NCI-H82 (cell line): ENCODE measurements at regions not wholly inside any gene's neighbourhood (a gene's known extent, or its start where the extent isn't known, plus 50 kb on each side); places are given as distances from the start of the nearest gene placed in this dataset.
"Not testable (repeated sequence)": the region's sequence is repeated elsewhere in the genome, so short reads cannot be mapped to it uniquely, and the experiment has no call there.

ENCODE experiments used
- DNase-seq: peaks from one replicate; lab custom pipeline; 2025; lab: John Stamatoyannopoulos, UW

GRCh38 chr2:116133381-116133942 lies 1681.0 kb upstream of the DDX18 start:
- no peak for DNase-seq

- DNase-seq, result no peak
Observed at GRCh38 chr2:116141891-116142474, 1672.5 kb upstream of the DDX18 start.

- DNase-seq, result no peak
Observed at GRCh38 chr2:116142644-116143227, 1671.8 kb upstream of the DDX18 start.

GRCh38 chr2:116145031-116145430 lies 1669.5 kb upstream of the DDX18 start:
- DNase-seq, result no peak

- no peak for DNase-seq
Observed at GRCh38 chr2:116148361-116148760, 1666.1 kb upstream of the DDX18 start.

GRCh38 chr2:116153729-116154128 lies 1660.8 kb upstream of the DDX18 start:
- DNase-seq, result no peak

GRCh38 chr2:116160657-116161056 lies 1653.8 kb upstream of the DDX18 start:
- DNase-seq, result no peak

GRCh38 chr2:116162395-116162794 lies 1652.1 kb upstream of the DDX18 start:
- DNase-seq, result no peak

GRCh38 chr2:116167107-116167506 lies 1647.4 kb upstream of the DDX18 start:
- no peak for DNase-seq

GRCh38 chr2:116180072-116180471 lies 1634.4 kb upstream of the DDX18 start:
- DNase-seq, result no peak

- not testable (repeated sequence) for DNase-seq
Observed at GRCh38 chr2:116190684-116191083, 1623.8 kb upstream of the DDX18 start.

GRCh38 chr2:116200086-116200485 lies 1614.4 kb upstream of the DDX18 start:
- no peak for DNase-seq

GRCh38 chr2:116211719-116212118 lies 1602.8 kb upstream of the DDX18 start:
- no peak for DNase-seq

GRCh38 chr2:116222793-116223192 lies 1591.7 kb upstream of the DDX18 start:
- no peak for DNase-seq

- no peak for DNase-seq
Observed at GRCh38 chr2:116223912-116224311, 1590.6 kb upstream of the DDX18 start.

GRCh38 chr2:116224610-116225009 lies 1589.9 kb upstream of the DDX18 start:
- DNase-seq, result no peak

- DNase-seq, result no peak
Observed at GRCh38 chr2:116238511-116238910, 1576.0 kb upstream of the DDX18 start.

GRCh38 chr2:116250376-116250775 lies 1564.1 kb upstream of the DDX18 start:
- DNase-seq, result no peak

GRCh38 chr2:116264872-116265271 lies 1549.6 kb upstream of the DDX18 start:
- DNase-seq, result no peak

- no peak for DNase-seq
Observed at GRCh38 chr2:116269040-116269439, 1545.5 kb upstream of the DDX18 start.

GRCh38 chr2:116304328-116304727 lies 1510.2 kb upstream of the DDX18 start:
- DNase-seq, result no peak

- DNase-seq, result no peak
Observed at GRCh38 chr2:116317111-116317510, 1497.4 kb upstream of the DDX18 start.

- DNase-seq, result peak; percentile 2
Observed at GRCh38 chr2:116318551-116318950, 1495.9 kb upstream of the DDX18 start.

- no peak for DNase-seq
Observed at GRCh38 chr2:116319001-116319400, 1495.5 kb upstream of the DDX18 start.
